Hematopoietic multipotent progenitor cell treated with erythropoietin and hydrocortisone succinate and interleukin-3 and kit ligand, for 4 days (in vitro differentiated cells): ENCODE measurements at regions not wholly inside any gene's neighbourhood (a gene's known extent, or its start where the extent isn't known, plus 50 kb on each side); places are given as distances from the start of the nearest gene placed in this dataset.

Source experiments
- DNase-seq: peaks from one replicate; pipeline ENCODE4 v3.0.0-alpha.2; 2015

GRCh38 chr11:110035357-110035756 lies 57.8 kb upstream of the ZC3H12C start:
- DNase-seq, result no peak

- DNase-seq, result no peak
These were observed 55.0 kb upstream of the ZC3H12C start for GRCh38 chr11:110038201-110038600.
